ENCODE measurements at regions not wholly inside any gene's neighbourhood (a gene's known extent, or its start where the extent isn't known, plus 50 kb on each side); places are given as distances from the start of the nearest gene placed in this dataset.
"Not testable (repeated sequence)": the region's sequence is repeated elsewhere in the genome, so short reads cannot be mapped to it uniquely, and the experiment has no call there.

DNA sequence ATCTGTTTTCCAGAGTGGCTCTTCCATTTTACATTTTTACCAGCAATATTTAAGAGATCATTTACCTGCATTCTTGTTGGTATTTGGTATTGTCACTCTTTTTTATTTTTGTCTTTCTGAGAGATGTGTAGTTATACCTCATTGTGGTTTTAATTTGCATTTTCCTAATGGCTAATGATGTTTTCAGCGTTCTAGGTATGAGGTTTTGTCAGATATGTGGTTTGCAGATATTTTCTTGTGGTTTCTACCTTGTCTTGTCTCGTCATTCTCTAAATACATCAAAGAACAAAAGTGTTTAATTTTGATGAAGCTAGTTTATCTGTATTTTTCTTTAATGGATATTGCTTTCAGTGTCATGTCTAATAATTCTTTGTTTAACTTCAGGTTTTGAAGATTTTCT, 110.9 kb upstream of the PLGLB1 start:
- not testable (repeated sequence) for TF ChIP-seq POLR2AphosphoS5, POLR2A (IDR thresholded peaks at IDR 0.05)
- TF ChIP-seq, protein P1, sequence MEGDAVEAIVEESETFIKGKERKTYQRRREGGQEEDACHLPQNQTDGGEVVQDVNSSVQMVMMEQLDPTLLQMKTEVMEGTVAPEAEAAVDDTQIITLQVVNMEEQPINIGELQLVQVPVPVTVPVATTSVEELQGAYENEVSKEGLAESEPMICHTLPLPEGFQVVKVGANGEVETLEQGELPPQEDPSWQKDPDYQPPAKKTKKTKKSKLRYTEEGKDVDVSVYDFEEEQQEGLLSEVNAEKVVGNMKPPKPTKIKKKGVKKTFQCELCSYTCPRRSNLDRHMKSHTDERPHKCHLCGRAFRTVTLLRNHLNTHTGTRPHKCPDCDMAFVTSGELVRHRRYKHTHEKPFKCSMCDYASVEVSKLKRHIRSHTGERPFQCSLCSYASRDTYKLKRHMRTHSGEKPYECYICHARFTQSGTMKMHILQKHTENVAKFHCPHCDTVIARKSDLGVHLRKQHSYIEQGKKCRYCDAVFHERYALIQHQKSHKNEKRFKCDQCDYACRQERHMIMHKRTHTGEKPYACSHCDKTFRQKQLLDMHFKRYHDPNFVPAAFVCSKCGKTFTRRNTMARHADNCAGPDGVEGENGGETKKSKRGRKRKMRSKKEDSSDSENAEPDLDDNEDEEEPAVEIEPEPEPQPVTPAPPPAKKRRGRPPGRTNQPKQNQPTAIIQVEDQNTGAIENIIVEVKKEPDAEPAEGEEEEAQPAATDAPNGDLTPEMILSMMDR (IDR thresholded peaks at IDR 0.05 in 8 of 11, conservative IDR thresholded peaks at IDR 0.05 in 3 of 11): not testable (repeated sequence)

Data from spleen (tissue), 7 donors.